Fibroblast of lung (primary cell): ENCODE measurements at regions not wholly inside any gene's neighbourhood (a gene's known extent, or its start where the extent isn't known, plus 50 kb on each side); places are given as distances from the start of the nearest gene placed in this dataset.

ENCODE experiments used
- EZH2 ChIP-seq: IDR thresholded peaks from 2 replicates; pipeline ENCODE4 v1.5.1; 2012; ENCODE audit warnings: low read length, control low read depth, mild to moderate bottlenecking; ENCODE audit errors: missing control alignments
- TF ChIP-seq, protein P1 (sequence below), 2 donors: IDR thresholded peaks in 1 of 2; conservative IDR thresholded peaks in 1 of 2; 1 replicate in 1 of 2; 2 replicates in 1 of 2; pipeline ENCODE4 v1.5.1; 2011 to 2012; ENCODE audit warnings: low read length in 2 of 2, control low read depth in 1 of 2, inconsistent platforms in 1 of 2, low read depth in 1 of 2, mild to moderate bottlenecking in 1 of 2

DNA sequence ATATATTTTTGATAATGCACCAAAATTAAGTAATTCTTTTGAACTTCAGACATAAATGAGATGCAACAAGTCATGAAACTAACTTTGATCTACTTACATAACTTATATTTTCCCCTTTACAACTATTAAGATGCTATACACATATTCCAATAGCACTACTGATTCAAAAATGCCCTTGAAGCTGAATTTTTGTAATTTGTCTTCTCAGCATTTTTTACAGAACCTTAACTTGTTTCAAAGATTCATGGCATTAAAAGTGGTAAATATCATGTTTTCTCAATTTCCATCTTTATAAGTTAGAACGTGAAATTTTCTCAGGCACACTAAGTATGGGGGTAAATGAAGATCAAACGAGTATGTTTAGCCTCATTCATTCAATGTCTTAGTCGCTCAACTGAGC lies 460.0 kb upstream of the FAM241A start:
- no peak for TF ChIP-seq EZH2
- TF ChIP-seq, protein P1, sequence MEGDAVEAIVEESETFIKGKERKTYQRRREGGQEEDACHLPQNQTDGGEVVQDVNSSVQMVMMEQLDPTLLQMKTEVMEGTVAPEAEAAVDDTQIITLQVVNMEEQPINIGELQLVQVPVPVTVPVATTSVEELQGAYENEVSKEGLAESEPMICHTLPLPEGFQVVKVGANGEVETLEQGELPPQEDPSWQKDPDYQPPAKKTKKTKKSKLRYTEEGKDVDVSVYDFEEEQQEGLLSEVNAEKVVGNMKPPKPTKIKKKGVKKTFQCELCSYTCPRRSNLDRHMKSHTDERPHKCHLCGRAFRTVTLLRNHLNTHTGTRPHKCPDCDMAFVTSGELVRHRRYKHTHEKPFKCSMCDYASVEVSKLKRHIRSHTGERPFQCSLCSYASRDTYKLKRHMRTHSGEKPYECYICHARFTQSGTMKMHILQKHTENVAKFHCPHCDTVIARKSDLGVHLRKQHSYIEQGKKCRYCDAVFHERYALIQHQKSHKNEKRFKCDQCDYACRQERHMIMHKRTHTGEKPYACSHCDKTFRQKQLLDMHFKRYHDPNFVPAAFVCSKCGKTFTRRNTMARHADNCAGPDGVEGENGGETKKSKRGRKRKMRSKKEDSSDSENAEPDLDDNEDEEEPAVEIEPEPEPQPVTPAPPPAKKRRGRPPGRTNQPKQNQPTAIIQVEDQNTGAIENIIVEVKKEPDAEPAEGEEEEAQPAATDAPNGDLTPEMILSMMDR (conservative IDR thresholded peaks at IDR 0.05 in 1 of 2, IDR thresholded peaks at IDR 0.05 in 1 of 2; ENCODE audit: low read depth in 1 of 2, low read length in 2 of 2): no peak
